ENCODE measurements at regions not wholly inside any gene's neighbourhood (a gene's known extent, or its start where the extent isn't known, plus 50 kb on each side); places are given as distances from the start of the nearest gene placed in this dataset.

- no peak for TF ChIP-seq ESRRA (IDR thresholded peaks at IDR 0.05; ENCODE audit: low read length)
- TF ChIP-seq, protein P1, sequence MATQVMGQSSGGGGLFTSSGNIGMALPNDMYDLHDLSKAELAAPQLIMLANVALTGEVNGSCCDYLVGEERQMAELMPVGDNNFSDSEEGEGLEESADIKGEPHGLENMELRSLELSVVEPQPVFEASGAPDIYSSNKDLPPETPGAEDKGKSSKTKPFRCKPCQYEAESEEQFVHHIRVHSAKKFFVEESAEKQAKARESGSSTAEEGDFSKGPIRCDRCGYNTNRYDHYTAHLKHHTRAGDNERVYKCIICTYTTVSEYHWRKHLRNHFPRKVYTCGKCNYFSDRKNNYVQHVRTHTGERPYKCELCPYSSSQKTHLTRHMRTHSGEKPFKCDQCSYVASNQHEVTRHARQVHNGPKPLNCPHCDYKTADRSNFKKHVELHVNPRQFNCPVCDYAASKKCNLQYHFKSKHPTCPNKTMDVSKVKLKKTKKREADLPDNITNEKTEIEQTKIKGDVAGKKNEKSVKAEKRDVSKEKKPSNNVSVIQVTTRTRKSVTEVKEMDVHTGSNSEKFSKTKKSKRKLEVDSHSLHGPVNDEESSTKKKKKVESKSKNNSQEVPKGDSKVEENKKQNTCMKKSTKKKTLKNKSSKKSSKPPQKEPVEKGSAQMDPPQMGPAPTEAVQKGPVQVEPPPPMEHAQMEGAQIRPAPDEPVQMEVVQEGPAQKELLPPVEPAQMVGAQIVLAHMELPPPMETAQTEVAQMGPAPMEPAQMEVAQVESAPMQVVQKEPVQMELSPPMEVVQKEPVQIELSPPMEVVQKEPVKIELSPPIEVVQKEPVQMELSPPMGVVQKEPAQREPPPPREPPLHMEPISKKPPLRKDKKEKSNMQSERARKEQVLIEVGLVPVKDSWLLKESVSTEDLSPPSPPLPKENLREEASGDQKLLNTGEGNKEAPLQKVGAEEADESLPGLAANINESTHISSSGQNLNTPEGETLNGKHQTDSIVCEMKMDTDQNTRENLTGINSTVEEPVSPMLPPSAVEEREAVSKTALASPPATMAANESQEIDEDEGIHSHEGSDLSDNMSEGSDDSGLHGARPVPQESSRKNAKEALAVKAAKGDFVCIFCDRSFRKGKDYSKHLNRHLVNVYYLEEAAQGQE (IDR thresholded peaks at IDR 0.05; ENCODE audit: low read depth, low read length): no peak
- TF ChIP-seq, protein P2, sequence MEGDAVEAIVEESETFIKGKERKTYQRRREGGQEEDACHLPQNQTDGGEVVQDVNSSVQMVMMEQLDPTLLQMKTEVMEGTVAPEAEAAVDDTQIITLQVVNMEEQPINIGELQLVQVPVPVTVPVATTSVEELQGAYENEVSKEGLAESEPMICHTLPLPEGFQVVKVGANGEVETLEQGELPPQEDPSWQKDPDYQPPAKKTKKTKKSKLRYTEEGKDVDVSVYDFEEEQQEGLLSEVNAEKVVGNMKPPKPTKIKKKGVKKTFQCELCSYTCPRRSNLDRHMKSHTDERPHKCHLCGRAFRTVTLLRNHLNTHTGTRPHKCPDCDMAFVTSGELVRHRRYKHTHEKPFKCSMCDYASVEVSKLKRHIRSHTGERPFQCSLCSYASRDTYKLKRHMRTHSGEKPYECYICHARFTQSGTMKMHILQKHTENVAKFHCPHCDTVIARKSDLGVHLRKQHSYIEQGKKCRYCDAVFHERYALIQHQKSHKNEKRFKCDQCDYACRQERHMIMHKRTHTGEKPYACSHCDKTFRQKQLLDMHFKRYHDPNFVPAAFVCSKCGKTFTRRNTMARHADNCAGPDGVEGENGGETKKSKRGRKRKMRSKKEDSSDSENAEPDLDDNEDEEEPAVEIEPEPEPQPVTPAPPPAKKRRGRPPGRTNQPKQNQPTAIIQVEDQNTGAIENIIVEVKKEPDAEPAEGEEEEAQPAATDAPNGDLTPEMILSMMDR (IDR thresholded peaks at IDR 0.05 in 2 of 3, conservative IDR thresholded peaks at IDR 0.05 in 1 of 3; ENCODE audit: control insufficient read depth in 2 of 3, extremely low read depth in 1 of 3, insufficient read depth in 1 of 3, low read depth in 3 of 3, low read length in 3 of 3): no peak
- no peak for TF ChIP-seq MEF2A (IDR thresholded peaks at IDR 0.05; ENCODE audit: insufficient read depth, low read depth, low read length)
- no peak for TF ChIP-seq NRF1 (conservative IDR thresholded peaks at IDR 0.05; ENCODE audit: low read depth, low read length)
- no peak for TF ChIP-seq ZBTB33 (IDR thresholded peaks at IDR 0.05)
- TF ChIP-seq HCFC1 (IDR thresholded peaks at IDR 0.05; ENCODE audit: low read length): no peak
- TF ChIP-seq ZNF274 (IDR thresholded peaks at IDR 0.05; ENCODE audit: insufficient read depth, insufficient read length): no peak
- TF ChIP-seq RCOR1 (conservative IDR thresholded peaks at IDR 0.05; ENCODE audit: low read depth, low read length): no peak
- no peak for TF ChIP-seq USF2 (IDR thresholded peaks at IDR 0.05; ENCODE audit: borderline replicate concordance, low read depth, low read length)
- TF ChIP-seq YBX1 (IDR thresholded peaks at IDR 0.05): no peak
- TF ChIP-seq EP300 (IDR thresholded peaks at IDR 0.05; ENCODE audit: borderline replicate concordance in 1 of 2, control insufficient read depth in 1 of 2, low read depth in 2 of 2, low read length in 2 of 2): no peak
These were observed 659.6 kb upstream of the ANKRD30A start for GRCh38 chr10:36465604-36466379.
